ENCODE measurements at regions not wholly inside any gene's neighbourhood (a gene's known extent, or its start where the extent isn't known, plus 50 kb on each side); places are given as distances from the start of the nearest gene placed in this dataset.

DNA sequence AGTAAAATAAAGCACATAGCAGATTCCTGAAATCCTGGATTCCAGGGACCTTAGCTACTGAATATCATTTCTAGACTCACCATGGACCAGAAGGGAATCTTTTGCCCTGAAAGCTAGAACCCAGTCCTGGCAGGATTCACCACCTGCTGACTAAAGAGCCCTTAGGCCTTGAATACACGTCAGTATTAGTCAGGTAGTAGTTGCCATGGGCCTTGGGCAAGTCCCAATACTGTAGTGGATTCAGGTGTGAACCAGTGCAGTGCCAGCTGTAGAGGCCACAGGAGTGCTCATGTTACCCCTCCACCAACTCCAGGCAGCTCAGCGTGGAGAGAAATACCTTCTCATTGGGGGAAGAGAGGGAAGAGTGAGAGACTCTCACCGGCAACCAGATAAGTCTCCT is 64.1 kb upstream of the UBQLN2 start:
- TF ChIP-seq CTCF (IDR thresholded peaks at IDR 0.05): no peak
- TF ChIP-seq POLR2A (IDR thresholded peaks at IDR 0.05): no peak
- TF ChIP-seq EP300 (IDR thresholded peaks at IDR 0.05): no peak
- no peak for TF ChIP-seq POLR2AphosphoS5 (IDR thresholded peaks at IDR 0.05)
- no peak overlapping the region for H3K4me3 ChIP-seq
- no peaks in the 10 kb centered on the region for H3K9me3 ChIP-seq
- no peaks in the 10 kb centered on the region for H3K27me3 ChIP-seq
- H3K36me3 ChIP-seq: no peaks in the 10 kb centered on the region
- WGBS, 2 donors: 80 to 90% methylated on average over 3 of the region's 3 CpGs
- no peaks in the 10 kb centered on the region for H3K4me1 ChIP-seq
- intact Hi-C loops (cut with DNase I): no loop called here
- no peak for DNase-seq
- no peak overlapping the region for H3K27ac ChIP-seq

DNA sequence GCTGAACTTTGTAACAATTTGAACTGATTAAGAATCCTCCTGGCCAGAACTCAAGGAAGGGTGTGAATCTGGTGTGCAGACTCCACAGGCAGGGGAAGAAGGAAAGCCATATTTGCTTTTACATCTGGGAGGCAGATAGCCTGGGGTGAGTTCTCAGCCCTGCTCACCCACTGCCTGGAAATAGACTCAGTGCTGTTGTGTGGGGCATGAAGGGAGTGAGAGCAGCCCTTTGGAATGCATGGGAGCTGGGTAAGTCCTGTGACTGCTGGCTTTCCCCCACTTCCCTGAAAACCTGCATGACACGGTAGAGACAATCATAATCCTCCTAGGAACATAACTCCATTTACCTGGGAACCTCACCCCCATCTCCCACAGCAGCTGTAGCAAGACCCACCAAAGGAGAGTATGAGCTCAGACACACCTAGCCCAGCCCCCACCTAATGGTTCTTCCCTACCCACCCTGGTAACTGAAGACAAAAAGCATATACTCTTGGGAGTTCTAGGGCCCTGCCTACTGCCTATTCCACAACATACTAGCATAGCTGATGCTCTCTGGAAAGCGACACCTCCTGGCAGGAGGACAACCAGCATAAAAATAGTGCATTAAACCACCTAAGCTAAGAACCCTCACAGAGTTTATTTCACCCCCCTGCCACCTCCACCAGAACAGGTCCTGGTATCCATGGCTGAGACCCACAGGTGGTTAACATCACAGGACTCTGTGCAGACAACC is 59.3 kb upstream of the UBQLN2 start:
- no peaks in the 10 kb centered on the region for H3K36me3 ChIP-seq
- no peaks in the 10 kb centered on the region for H3K27me3 ChIP-seq
- no peak overlapping the region for H3K27ac ChIP-seq
- no peak overlapping the region for H3K4me3 ChIP-seq
- 78 to 85% methylated on average over 2 of the region's 2 CpGs for WGBS, 2 donors
- intact Hi-C loops (cut with DNase I): no loop called here
- H3K4me1 ChIP-seq: no peaks in the 10 kb centered on the region
- TF ChIP-seq CTCF (IDR thresholded peaks at IDR 0.05) (peak in 1 of 4 experiments; percentile 5), POLR2A (IDR thresholded peaks at IDR 0.05) (no peak)
- no peak for DNase-seq
- no peaks in the 10 kb centered on the region for H3K9me3 ChIP-seq

DNA sequence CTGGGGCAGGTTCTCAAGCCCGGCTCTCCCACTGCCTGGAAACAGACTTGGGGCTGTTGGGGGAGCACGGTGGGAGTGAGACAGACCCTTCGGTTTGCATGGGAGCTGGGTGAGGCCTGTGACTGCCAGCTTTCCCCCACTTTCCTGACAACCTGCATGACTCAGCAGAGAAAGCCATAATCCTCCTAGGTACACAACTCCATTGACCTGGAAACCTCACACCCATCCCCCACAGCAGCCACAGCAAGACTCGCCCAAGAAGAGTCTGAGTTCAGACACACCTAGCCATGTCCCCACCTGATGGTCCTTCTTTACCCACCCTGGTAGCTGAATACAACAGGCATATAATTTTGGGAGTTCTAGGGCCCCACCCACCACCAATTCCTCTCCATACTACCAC is 57.6 kb upstream of the UBQLN2 start:
- DNase-seq: no peak
- Histone ChIP-seq H3K4me3 (no peak overlapping the region), H3K27ac (no peak overlapping the region), H3K9me3 (no peaks in the 10 kb centered on the region), H3K36me3 (no peaks in the 10 kb centered on the region), H3K4me1 (no peaks in the 10 kb centered on the region), H3K27me3 (no peaks in the 10 kb centered on the region)
- TF ChIP-seq POLR2AphosphoS5 (IDR thresholded peaks at IDR 0.05) (no peak), POLR2A (IDR thresholded peaks at IDR 0.05) (no peak), CTCF (IDR thresholded peaks at IDR 0.05) (no peak), EP300 (IDR thresholded peaks at IDR 0.05) (no peak)
- WGBS, 2 donors: 72 to 76% methylated on average over 4 of the region's 4 CpGs
- intact Hi-C loops (cut with DNase I): no loop called here
